ENCODE measurements at regions not wholly inside any gene's neighbourhood (a gene's known extent, or its start where the extent isn't known, plus 50 kb on each side); places are given as distances from the start of the nearest gene placed in this dataset.

DNA sequence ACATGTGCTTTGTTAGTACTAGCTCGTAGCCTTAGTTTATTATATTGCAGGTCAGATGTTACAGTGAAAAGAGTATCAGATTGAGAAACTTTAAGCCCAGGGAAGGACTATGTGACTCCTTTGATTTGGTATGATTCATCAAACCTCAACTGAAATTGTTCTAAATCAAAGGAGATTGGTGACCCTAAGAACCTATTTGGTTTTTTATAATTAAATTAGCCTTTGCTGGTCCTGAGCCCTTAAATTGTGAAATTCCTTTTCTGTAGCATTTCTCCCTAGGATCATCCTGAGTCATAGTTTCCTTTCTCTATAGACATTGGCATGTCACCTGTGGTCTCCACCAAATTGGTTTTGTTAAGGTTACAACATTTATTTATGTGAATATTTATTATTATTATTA, 89.7 kb downstream of the POLR1F start:
- TF ChIP-seq, protein P1, sequence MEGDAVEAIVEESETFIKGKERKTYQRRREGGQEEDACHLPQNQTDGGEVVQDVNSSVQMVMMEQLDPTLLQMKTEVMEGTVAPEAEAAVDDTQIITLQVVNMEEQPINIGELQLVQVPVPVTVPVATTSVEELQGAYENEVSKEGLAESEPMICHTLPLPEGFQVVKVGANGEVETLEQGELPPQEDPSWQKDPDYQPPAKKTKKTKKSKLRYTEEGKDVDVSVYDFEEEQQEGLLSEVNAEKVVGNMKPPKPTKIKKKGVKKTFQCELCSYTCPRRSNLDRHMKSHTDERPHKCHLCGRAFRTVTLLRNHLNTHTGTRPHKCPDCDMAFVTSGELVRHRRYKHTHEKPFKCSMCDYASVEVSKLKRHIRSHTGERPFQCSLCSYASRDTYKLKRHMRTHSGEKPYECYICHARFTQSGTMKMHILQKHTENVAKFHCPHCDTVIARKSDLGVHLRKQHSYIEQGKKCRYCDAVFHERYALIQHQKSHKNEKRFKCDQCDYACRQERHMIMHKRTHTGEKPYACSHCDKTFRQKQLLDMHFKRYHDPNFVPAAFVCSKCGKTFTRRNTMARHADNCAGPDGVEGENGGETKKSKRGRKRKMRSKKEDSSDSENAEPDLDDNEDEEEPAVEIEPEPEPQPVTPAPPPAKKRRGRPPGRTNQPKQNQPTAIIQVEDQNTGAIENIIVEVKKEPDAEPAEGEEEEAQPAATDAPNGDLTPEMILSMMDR (IDR thresholded peaks at IDR 0.05) = no peak
- TF ChIP-seq POLR2A (IDR thresholded peaks at IDR 0.05) = no peak
